HG03103 (cell line): ENCODE measurements at regions not wholly inside any gene's neighbourhood (a gene's known extent, or its start where the extent isn't known, plus 50 kb on each side); places are given as distances from the start of the nearest gene placed in this dataset.

ENCODE experiments used
- ATAC-seq: cut with Tn5 transposase; IDR thresholded peaks from one replicate; pipeline ENCODE4 v1.9.1; 2021; ENCODE audit warnings: low read depth; ENCODE audit not compliant: unreplicated experiment

DNA sequence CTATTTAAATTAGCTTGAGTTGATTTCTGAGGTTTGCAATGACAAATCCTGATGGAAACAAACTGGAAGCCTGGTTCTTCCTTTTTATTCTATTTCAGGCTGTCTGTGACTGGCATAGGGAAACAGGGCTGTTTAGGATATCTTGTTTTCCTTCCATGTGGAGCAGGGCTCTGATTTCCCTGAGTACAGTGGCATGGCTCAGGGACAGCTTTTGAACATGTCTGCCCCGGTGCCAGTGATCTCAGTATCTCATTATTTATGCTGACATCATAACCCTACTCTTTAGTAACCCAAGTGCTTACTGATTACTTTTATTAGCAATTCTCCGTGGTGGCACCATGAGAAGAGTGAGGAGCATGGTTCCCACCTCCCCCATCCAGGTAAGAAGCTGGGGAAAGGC lies 720.3 kb downstream of the GALR1 start:
- no peak for ATAC-seq

DNA sequence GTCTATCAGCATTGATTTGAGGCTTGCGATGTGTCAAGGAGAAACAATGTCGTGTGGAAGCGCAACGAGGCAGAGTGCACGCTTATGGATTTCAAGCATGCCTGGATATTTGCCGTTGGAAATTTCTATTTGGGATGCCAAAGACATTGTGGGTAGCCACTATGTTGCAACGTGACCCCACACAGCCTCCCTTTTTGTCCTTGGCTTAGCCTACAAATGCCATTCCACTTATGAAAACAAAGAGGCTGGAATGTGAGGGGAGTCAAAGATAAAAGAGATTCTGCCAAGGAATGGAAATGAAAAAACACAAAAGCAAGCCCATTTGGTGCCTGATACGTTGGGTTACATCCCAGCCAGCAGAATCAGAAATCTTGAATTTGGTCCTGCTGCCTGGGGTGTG lies 721.2 kb downstream of the GALR1 start:
- ATAC-seq: no peak

DNA sequence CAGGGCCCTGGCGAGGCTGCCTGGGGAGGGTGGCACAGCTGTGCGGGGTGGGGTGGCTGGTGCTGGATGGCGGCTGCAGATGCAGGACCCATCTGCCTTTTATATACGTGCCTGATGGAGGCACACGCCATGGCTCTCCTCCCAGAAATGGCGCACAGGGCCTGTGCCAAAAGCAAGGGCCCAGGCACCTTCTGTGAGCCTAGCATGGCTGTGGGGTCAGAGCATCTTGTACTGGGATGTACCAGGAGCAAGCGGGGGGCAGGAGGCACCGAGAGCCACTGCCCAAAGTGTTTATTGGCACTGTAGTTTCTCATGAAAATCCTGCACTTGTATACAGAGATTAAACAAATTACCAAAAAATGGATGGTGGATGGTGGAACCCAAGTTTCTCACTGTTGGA lies 724.1 kb downstream of the GALR1 start:
- no peak for ATAC-seq

- ATAC-seq: no peak
Measured at GRCh38 chr18:77974329-77974728, 724.7 kb downstream of the GALR1 start.

DNA sequence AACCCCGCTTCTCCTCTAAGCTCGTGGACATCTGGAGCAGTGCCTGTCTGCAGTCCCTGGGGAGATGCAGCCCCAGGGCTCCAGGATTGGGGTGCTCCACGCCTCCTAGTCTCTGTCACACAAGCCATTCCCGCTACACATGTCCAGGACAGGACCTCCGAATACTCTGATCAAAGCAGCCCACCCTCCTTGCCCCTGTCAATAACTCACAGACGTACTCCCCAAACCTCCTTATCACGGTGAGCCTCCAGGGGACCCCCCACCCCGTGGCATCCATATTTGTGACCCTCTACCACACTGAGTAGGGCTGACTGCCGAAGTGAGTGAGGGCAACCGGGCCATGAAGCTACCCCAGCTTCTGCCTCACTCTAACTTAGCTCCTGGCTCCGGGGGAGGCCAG lies 727.7 kb downstream of the GALR1 start:
- no peak for ATAC-seq

DNA sequence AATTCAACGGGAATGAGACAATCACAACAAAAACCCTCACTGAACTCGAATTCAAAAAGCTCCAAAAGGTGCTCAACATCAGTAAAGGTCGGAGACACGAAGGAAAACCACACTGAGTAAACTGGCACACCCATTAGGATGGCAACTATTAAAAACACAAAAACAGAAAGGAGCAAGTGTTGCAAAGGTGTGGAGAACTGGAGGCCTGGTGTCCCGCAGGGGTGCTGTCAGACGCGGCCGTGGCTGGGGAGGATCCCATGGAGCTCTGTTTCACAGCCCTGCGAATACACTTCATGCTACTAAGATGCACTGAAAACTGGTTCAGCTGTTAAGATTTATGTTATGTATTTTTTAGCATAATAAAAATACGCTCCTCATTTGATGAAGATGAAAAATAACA lies 730.6 kb downstream of the GALR1 start:
- no peak for ATAC-seq

DNA sequence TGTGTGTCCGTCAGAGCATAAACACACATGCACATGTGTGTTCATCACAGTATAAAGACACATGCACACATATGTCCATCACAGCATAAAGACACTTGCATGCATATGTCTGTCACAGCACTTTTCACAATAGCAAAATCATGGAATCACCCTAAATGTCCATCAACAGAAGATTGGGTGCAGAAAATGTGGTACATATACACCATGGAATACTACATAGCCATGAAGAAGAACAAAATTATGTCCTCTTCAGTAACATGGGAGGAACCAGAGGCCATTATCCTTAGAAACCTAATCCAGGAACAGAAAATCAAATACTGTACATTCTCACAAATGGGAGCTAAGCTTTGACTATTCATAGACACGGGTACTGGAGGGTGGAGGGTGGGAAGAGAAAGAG lies 732.2 kb downstream of the GALR1 start:
- no peak for ATAC-seq

- ATAC-seq: no peak
Measured at GRCh38 chr18:77983270-77983669, 733.6 kb downstream of the GALR1 start.

DNA sequence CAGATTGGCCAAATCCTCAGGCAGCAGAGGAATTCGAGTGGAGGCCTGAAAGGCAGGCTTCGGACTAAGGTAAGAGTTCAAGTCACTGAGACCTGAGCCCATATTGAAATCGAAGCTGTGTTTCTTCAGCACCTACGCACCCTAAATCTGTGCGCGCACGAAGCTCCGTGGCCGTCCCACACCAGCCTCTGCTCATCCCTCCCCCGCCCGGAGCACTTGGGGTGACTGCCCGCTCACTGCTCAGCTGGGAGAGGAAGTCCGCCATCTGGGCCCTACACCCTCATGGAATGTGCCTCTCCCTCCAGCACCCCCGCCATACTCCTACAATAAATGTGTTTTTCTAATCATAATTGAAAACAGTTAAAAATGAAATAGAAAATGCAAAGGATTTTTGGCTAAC lies 734.5 kb downstream of the GALR1 start:
- no peak for ATAC-seq

DNA sequence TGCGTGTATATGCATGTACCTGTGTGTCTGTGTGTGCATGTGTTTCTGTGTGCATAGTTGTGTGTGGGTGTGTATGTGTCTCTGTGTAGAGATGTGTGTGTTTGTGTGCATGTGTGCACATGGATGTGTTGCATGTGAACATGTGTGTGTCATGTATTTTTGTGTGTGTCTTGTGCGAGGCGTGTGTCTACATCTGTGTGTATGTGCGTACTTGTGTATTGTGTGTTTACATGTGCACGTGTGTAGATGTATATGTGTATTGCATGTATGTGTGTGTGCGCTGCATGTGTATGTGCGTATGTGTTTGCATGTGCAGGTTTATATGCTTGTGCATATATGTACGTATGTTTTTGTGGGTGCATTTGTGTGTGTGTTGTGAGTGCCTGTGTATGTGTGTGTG lies 735.2 kb downstream of the GALR1 start:
- no peak for ATAC-seq

DNA sequence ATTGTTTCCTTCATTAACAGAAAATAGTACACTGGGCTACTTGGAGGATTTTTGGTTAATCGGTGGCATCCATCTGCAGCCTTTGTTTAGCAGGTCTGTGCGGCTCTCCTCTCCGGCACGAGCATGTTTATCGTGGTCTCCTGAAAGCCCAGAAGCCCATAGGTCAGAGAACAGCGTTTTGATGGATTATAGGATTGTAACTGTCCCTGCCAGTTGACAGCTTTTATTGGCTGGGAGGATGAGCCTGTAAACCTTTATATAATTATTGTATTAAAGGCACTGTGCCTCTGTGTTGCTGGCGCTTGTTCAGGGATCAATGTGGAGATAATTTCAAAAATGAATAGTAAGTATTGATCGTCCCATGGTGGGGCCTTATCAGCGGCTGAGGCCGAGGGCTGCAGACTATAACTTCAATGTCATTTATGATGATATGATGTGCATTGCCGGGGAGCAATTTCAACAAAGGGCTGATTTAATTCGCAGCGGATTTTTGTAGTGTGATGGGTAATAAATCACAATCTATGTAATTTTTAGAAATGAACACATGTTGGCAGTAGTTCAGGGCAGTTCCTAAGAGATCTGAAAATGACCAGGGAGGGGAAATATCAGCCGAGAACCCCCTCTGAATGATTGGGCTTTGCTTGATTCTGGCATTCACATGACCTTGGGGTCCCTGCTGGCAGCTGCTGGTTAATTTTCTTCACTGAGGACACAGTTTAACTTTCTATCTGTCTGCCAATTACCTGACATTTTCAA lies 736.1 kb downstream of the GALR1 start:
- ATAC-seq: no peak

GRCh38 chr18:77990131-77990530 lies 740.5 kb downstream of the GALR1 start:
- no peak for ATAC-seq

DNA sequence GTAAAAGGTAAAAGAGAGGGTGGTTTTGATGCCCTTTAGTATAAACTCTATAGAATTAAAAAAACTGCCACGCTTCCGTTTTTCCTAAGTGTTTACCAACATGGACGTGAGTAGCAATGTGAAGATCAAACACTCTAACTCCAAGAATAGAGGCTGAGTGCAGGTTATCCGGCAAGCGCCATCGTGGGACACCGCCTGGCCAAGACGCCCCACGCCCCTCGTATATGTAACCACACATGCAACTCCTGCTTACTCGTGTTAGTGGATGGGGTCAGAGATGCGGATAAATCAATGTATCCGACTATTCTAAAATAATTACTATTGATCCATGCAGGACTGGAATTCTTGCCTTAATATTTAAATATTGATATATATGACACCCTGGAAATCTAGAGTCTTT lies 741.3 kb downstream of the GALR1 start:
- no peak for ATAC-seq

- ATAC-seq: no peak
Measured at GRCh38 chr18:77992057-77992456, 742.4 kb downstream of the GALR1 start.

- no peak for ATAC-seq
Measured at GRCh38 chr18:77993188-77993981, 743.7 kb downstream of the GALR1 start.

DNA sequence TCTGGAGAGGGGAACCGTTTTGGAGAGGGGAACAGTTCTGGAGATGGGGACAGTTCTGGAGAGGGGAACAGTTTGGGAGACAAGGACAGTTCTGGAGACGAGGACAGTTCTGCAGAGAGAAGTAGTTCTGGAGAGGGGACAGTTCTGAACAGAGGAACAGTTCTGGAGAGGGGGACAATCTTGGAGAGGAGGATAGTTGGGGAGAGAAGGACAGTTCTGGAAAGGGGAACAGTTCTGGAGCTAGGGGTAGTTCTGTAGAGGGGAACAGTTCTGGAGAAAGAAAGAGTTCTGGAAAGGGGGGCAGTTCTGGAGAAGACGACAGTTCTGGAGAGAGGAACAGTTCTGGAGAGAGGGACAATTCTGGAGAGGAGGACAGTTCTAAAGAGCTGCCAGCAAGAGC lies 745.9 kb downstream of the GALR1 start:
- no peak for ATAC-seq

DNA sequence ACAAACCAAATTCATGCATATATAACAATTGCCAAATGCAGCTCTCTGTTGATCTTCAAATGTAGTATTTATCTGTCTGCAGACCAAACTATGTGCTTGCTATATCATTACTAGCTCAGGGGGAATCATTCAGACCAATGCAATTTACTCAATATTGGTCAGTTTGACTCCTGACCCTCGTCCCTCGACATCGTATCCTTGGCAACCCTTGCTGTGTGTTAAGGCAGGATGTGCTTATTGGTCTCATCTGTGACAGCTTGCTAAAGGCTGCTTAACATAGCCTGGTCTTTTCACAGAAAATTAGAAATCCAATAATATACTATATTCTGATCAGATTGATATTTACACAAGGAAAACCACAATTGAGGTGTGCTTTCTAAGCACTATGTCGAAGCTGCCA lies 747.1 kb downstream of the GALR1 start:
- ATAC-seq: no peak

GRCh38 chr18:78001811-78002210 lies 752.2 kb downstream of the GALR1 start:
- ATAC-seq: no peak

DNA sequence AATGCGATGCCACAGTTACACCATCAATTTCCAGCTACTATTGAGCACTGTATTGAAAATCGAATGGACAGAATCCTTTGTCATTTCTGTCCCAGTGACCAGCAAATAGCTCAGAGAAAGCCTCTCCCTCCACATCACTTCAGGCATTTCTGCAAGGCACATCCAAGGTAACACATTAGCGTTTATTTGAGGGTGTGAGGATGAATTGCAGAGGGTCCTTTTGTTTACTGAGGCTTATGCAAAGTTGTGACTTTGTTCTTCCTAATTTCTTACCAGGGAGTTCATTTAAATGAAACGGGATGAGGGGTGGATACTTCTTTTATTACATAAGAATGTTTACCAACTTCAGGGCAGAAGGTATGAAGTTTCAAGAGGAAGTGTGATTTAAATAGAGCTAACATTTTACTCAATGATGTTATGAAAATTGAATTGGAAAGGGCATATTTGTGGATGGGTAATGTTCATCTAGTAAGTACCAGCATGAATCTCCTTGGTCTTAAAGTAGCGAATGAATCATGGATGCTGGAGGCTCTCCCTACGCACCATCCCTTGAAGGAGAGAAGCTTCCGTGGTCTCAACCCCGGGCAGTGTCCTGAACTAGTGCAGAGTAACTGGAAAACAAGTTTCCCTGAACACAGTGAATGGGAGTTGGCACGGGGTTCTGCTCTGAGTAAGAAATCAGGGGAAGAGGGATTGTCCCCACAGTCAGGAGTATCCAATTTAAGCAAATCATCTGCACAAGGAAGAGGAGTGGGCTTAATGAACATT lies 756.5 kb downstream of the GALR1 start:
- no peak for ATAC-seq

- ATAC-seq: no peak
Measured at GRCh38 chr18:78006774-78007260, 757.2 kb downstream of the GALR1 start.

DNA sequence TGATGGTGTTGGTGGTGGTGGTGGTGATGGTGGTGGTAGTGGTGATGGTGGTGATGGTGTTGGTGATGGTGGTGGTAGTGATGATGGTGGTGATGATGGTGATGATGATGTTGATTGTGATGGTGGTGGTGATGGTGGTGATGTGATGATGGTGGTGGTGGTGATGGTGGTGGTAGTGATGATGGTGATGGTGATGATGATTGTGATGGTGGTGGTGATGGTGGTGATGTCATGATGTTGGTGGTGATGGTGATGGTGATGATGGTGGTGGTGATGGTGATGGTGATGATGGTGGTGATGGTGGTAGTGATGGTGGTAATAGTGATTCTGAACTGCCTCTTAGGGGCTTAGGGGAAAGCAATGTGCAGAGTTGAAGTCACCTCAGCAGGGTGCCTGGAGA lies 760.7 kb downstream of the GALR1 start:
- ATAC-seq: no peak
